ENCODE measurements at regions not wholly inside any gene's neighbourhood (a gene's known extent, or its start where the extent isn't known, plus 50 kb on each side); places are given as distances from the start of the nearest gene placed in this dataset.

DNA sequence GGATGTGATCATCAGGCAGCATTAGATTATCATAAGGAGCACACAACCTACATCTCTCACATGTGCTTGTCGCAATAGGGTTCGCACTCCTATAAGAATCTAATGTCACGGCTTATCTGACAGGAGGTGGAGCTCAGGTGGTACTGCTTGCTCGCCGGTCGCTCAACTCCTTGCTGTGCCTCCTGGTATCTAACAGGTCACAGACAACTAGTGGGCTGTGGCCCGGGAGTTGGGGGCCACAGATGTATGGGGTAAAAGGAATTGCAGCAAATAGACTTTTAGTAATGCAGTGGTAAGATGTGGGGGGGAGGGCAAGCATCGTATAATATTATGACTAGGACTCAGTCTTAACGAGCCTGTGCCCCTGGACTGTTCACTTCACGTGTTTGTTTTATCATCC lies 624.8 kb downstream of the CENPC start:
- intact Hi-C loops (cut with DNase I): no loop called here
- DNase-seq (ENCODE audit: low spot score): no peak
- no peak for ATAC-seq

DNA sequence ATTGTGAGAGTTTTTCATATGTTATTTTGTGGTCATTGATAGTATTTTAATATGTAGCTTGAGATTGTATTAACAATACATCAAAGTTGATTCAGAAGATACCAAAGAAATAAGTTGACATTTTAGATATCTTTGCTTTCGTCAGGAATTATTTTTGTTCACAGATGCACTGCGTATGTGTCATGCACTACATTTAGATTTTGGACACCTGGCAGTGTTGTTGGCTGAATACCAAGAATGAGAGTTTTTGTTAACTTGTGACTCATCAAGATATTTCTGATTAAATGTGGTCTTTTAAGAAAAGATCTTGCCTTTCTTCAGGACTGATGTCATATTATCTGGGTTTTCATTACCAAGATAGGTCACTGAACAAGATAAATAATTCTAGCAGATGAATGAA lies 633.4 kb downstream of the CENPC start:
- intact Hi-C loops (cut with DNase I): no loop called here
- no peak for ATAC-seq

DNA sequence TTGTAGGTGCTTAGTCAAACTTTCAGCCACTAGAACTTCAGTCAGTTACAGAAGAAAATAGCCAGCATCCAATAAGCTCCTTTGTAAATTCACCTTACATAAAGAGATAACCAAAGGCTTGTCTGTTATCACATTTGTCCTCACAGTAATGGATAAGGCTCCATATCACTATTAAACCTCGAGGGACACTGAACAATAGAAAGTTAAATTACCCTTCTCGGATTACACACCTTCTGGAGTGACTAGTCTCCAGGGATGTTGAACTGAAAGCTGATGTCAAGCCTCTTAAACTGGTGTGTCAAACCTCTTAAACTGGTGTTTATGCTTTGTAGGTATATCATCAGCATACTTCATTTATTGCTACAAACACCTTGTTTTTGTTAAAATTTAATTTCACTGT lies 639.0 kb downstream of the CENPC start:
- ATAC-seq: no peak
- intact Hi-C loops (cut with DNase I): no loop called here
- DNase-seq (ENCODE audit: low spot score): no peak

More for the DNA sequence above, 633.4 kb downstream of the CENPC start:
- no peak for DNase-seq (ENCODE audit: low spot score)

DNA sequence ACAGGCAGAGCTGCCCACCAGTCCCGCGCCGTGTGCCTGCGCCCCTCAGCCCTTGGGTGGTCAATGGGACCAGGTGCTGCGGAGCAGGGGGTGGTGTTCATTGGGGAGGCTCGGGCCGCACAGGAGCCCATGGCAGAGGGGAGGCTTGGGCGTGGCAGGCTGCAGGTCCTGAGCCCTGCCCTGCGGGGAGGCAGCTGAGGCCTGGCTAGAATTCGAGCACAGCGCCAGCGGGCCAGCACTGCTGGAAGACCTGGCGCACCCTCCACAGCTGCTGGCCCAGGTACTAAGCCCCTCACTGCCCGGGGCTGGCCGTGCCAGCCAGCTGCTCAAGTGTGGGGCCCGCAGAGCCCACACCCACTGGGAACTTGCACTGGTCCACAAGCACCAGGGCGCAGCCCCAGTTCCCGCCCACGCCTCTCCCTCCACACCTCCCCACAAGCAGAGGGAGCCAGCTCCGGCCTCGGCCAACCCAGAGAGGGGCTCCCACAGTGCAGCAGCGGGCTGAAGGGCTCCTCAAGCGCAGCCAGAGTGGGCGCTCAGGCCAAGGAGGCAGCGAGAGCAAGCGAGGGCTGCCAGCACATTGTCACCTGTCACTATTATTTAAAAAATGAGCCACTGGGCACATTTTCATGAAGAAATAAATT lies 645.8 kb downstream of the CENPC start:
- DNase-seq (ENCODE audit: low spot score): no peak
- ATAC-seq: no peak
- intact Hi-C loops (cut with DNase I): no loop called here

DNA sequence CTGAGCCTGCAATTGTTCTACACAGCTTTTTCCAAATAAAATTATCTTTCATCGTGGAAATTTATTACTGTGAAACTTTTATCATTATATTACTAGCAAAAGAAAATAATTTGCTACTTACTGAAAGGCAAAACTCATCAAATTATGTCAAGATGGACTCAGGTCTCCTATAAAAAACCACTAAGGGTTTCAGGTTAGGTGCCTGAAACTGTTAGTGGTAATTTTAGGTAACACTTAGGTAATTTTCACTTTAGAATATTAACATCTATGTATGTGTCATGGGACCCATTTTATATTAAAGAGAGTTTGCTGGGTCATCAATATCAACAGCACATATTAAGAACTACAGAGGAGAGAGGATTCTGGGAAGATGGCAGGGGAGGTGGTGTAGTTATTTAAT lies 651.5 kb downstream of the CENPC start:
- intact Hi-C loops (cut with DNase I): no loop called here
- ATAC-seq: no peak
- no peak for DNase-seq (ENCODE audit: low spot score)

DNA sequence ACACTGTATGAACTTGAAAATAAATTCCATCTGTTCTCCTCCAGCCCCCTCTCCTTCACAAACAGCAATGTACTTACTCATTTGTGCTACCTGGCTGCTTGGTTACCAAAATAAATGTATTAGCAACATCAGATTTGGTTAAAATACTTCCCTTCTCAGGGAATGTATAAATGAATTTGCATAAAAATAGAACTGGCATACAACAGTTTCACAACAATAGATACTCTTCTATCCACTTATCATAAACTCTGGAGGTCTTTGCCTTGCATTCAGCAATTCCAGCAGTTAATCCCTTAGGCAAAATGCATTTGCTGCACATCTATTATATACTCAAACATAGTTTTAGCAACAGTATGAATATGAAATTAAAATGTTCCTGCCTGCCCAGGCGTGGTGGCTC lies 658.2 kb downstream of the CENPC start:
- no peak for DNase-seq (ENCODE audit: low spot score)
- no peak for ATAC-seq
- intact Hi-C loops (cut with DNase I): no loop called here

DNA sequence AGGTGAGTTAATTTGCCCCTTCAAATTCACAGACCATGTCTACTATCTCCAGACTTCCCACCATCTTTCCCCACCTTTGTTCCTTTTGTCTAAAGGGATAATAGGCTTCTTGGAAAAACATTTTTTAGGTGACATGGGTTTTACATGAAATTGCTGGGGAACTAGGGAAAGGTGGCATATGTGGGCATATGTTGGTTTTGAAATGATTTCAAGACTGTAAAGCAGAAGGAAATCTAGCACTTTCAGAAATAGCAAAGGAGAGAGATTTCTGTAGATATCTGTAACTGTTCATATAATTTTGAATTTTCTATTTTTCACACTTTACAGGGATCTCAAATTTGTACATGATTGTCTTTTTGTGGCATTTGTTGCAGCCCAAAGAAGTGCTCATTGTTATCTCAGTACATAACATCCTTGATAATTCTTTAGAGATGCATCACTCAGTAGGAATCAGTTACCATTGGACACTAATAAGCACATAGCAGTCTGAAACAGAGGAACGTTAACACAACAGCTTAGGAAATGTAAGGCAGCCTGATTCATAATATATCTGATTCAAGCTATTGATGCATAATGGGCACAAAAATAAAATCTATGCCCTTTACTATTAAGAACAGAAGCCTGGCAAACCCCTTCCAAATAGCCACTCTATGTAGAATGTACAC lies 659.7 kb downstream of the CENPC start:
- ATAC-seq (no peak), DNase-seq (ENCODE audit: low spot score) (no peak)
- intact Hi-C loops (cut with DNase I): no loop called here

DNA sequence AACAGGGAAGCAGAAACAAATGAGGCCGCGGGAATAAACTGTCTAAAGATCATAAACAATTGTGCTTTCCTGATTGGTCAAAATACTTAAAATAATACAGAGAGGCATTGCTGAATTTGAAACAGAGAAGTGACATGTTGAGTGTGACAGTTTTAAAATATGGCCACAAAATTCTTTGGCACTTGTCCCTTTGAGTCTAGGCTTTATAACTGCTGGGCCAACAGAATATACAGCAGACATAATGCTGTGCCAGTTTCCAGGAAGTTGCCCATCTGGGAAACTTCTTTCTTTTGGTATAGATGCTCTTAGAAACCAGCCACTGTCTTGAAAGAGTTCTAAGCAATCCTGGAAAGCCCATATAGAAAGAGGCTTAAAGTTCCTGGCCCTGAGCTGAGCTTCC lies 668.4 kb downstream of the CENPC start:
- DNase-seq (ENCODE audit: low spot score) (no peak), ATAC-seq (no peak)
- intact Hi-C loops (cut with DNase I): no loop called here

DNA sequence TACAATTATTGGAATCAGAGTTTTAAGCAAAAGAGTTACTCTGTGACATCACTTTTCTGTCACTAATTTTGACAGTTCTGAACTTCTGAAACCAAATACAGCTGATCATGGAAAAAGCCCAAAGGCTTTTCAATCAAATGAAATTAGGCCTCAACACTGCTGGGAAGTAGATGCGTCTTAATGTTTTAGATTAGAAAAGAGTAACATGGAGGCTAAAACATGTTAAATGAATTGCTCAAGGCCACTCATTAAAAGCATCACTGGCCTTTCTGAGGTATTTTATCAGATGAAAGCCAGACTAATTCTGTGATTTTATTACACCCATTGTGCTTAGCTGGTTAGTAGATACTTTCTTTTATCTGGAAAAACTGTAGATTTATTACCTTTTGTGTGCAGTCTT lies 672.6 kb downstream of the CENPC start:
- intact Hi-C loops (cut with DNase I): no loop called here
- DNase-seq (ENCODE audit: low spot score) (no peak), ATAC-seq (no peak)

DNA sequence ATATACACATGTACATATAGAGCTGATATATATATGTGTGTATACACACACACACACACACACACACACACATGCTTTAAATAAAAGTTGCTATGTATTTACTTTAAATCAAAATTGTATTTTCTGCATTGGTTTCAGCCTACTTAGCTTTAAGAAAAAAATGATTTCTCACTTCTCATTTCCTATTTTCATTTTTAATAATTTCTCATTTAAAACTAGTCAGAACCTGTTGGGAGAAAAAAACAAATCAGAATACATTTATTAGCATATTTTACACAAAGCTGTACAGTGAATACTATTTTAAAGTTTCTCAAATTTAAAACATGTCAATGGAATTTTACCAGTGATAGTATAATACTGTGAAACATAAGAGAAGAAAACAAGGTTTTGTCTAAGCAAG lies 681.8 kb downstream of the CENPC start:
- no peak for DNase-seq (ENCODE audit: low spot score)
- intact Hi-C loops (cut with DNase I): no loop called here
- no peak for ATAC-seq

DNA sequence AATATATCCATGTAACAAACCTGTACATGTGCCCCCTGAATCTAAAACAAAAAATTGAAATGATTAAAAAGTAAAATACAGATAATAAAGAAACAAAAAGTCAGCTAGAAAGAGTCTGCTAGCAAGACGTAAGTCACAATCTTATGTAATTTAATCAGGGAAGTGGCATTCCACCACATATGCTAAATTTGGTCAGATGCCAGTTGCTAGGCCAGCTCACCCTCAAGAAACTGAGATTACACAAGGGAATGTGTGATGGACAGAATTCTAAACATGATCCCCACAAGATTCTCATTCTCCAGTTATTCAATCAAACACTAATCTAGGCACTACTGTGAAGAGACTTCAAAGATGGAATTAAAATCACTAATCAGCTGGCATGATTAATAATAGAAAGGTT lies 689.3 kb downstream of the CENPC start:
- intact Hi-C loops (cut with DNase I): no loop called here
- no peak for DNase-seq (ENCODE audit: low spot score)
- ATAC-seq: no peak

DNA sequence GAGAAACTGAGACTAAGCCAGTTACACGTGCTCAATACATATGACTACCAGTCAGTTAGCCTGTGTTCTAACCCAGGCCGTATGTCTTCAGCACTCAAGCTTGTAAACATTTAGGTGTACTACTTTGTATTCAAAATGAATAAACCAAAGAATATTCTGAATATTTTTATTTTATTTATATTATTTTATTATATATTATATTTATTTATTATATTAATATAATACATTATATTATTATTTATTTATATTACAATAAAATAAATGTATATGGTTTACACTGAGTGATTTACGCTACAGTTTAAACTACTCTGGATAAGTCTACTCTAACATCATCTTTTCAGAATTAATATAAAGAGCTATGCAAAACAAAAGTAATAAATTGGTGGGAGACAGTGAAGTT lies 691.5 kb downstream of the CENPC start:
- DNase-seq (ENCODE audit: low spot score) (no peak), ATAC-seq (no peak)
- intact Hi-C loops (cut with DNase I): no loop called here

DNA sequence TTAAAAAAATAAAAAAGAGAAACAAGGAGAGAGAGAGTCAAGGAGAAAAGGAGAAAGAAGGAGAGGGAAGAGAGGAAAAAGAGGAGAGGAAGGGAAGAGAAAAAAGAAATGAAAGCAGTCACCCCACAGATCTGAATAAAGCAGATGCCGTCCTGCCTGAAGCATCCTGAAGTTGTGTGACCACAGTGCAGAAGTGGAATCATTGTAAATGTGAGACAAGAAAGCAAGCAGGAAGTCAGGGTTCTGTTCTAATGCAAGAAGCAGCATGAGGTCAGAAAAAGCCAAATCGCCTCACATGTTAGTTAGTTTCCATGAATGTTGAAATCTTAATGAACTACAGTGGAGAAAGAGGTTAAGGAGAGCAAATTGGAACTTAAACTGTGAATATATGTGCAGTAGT lies 692.5 kb downstream of the CENPC start:
- no peak for ATAC-seq
- intact Hi-C loops (cut with DNase I): no loop called here
- no peak for DNase-seq (ENCODE audit: low spot score)

DNA sequence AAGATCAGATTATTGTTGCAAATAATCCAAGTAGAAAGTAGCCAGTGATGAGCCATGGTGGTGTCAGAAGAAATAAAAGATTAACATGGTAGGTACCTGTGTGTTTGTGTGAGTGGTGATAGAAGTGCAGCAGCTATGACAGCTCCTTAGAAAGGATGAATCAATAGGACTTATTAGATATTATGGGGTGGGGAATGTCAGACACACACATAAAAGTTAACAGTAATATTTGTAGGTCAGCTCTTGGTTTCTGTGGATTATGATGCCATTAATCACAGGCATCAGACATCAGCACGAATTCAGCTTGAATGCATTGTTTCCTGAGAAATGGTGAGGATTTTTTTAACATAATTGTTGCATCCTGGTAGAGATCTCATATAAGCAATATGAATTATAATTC lies 695.7 kb downstream of the CENPC start:
- intact Hi-C loops (cut with DNase I): no loop called here
- DNase-seq (ENCODE audit: low spot score) (no peak), ATAC-seq (no peak)

DNA sequence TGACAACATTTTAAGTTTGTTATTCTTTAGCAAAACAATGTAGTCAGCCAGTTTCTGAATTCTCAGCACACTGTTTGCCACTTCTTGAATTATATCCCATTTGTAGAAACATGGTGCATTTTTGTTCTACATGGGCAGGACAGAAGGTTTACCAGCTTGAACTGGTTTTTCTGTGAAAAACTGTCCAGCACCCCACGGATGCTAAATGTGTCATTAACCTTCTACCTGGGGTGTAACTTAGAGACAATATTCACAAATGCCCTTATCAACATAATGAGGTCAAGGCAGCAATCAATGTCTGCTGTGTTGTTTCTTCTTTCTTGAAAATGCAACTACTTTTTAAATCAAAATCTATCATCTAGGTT lies 702.6 kb downstream of the CENPC start:
- DNase-seq (ENCODE audit: low spot score) (no peak), ATAC-seq (no peak)

DNA sequence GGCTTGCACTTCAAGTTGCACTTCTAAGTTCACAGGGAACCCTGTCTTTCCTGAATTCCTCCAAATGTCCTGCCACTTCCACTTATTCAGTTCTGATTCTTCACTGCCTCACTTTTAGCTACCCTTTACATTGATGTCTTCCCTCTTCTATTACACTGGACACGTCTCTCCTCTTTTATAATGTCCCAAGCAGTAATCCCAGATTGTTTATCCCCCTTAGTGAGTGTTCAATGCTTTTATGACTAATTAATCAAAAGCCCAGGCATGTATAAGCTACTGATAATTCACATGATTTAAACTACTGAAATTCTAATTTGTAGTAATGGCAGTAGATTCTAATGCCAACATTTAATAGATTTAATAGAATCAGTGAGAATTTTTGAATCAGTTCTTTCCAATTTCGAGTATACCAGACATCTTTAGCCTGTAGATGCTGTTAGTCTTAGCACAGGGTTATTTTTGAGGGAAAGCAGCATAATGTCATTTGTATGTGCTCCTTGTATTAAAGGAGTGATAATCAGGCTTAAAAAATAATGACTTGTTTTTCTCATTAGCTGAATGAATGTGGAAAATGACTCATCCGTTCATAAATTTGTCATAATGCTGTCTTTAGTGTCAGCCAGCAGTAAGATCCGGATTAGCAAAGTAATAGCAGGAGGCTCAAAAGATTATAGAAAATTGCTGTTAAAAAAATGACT lies 703.1 kb downstream of the CENPC start:
- intact Hi-C loops (cut with DNase I): no loop called here
- ATAC-seq (no peak), DNase-seq (ENCODE audit: low spot score) (no peak)

More for the DNA sequence above, 702.6 kb downstream of the CENPC start:
- intact Hi-C loops (cut with DNase I): no loop called here

DNA sequence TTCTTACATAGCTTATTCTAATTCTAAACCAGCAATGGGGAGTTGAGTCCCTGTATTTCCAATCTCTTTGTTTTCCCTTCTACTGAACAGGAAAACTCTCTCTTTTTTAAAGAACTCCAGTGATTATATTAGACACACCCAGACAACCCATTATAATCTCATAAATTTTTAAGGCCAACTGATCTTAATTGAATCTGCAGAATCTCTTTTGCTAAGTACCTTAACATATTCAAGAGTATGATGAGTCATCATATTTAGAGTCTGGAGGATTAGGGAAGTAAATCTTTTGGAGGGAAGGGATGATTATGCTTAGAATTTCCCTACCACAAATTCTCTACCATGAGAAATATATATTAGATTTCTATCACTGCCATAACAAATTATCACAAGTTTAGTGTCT lies 705.1 kb downstream of the CENPC start:
- intact Hi-C loops (cut with DNase I): no loop called here
- ATAC-seq (no peak), DNase-seq (ENCODE audit: low spot score) (no peak)

DNA sequence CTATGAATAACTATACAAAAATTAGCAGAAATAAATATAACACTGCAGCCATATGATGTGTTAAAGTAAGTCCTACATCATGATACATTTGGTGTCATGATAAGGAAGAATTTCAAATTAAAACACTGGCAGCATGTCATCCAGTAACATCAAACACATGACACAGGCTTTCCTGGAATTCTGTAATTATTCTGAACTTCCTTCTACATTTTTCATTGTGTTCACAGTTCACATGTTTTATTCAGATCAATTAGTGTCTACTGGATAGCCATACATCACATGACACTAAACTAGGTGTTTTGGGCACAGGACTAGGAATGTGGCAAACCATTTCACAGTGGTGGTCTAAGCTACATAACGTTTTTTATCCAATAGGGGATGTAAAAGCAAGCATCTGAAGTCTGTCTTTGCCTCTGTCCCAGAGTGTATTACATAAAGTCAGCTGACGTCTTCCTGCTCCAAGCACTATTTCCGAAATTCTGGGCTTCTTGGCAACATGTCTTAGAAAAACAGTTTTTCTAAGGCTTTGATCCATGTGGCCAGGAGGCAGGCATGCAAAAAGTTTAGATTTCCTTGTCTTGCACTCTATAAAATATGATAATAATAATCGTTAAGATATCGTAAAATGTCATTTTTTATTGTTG lies 707.9 kb downstream of the CENPC start:
- peak; percentile 45 for ATAC-seq
- intact Hi-C loops (cut with DNase I): no loop called here

DNA sequence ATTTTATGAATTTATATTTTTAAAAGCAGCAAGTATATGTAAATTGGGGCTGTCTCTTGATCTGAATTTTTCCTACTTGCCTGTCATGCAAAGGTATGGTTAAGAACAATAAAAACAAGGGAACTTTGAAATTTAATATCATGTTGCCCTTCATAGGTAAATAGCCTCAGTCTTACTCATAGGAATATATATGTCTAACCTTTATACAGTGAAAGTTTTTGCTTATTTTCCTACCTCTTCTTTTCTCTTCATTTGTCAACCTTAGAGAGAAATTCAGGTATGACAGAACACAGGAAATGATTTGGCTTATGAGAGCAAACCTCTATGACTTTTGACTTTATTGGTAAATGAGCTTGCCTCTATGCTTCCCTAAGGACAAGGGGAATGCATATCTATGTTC lies 716.0 kb downstream of the CENPC start:
- intact Hi-C loops (cut with DNase I): no loop called here
- DNase-seq (ENCODE audit: low spot score) (no peak), ATAC-seq (no peak)

More for the DNA sequence above, 707.9 kb downstream of the CENPC start:
- no peak for DNase-seq (ENCODE audit: low spot score)

DNA sequence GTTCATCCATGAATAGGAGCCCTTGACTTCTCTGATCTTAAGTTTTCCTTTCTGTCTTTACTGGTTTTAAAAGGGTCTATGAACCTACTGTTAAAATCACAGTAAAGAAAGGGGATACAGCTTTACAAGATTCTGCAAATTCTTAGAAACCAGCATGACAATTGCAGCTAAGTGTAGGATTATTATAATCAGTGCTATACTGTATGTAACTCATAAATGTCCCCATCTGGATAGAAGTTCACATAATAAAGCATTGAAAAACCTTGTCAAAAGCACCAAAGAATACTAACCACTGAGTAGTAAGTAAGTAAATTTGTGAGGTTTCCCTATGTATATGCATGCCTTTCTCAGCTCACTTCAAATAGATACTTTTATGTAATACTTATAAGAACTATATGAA lies 724.6 kb downstream of the CENPC start:
- DNase-seq (ENCODE audit: low spot score): no peak
- ATAC-seq: no peak
- intact Hi-C loops (cut with DNase I): no loop called here

Data from sciatic nerve (tissue), 2 donors.